HEK293T (cell line): ENCODE measurements at regions not wholly inside any gene's neighbourhood (a gene's known extent, or its start where the extent isn't known, plus 50 kb on each side); places are given as distances from the start of the nearest gene placed in this dataset.
"Not testable (repeated sequence)": the region's sequence is repeated elsewhere in the genome, so short reads cannot be mapped to it uniquely, and the experiment has no call there.

Source experiments
- CTCF ChIA-PET: fragments of 350-600 bp; formaldehyde crosslinking; extraction: SDS; loops from one replicate; lab custom pipeline; 2021; ENCODE audit warnings: antibody characterized with exemption, inconsistent platforms; lab: Yijun Ruan, JAX
- POLR2A ChIA-PET: fragments of 350-600 bp; formaldehyde crosslinking; extraction: SDS; loops from one replicate; lab custom pipeline; 2020; ENCODE audit warnings: antibody characterized with exemption, inconsistent platforms; lab: Yijun Ruan, JAX
- DNase-seq: peaks from one replicate; pipeline ENCODE4 v3.0.0; 2012; ENCODE audit warnings: mixed read lengths; ENCODE audit errors: extremely low spot score
- ARNT ChIP-seq: fragments of 450-650 bp; IDR thresholded peaks from 2 replicates; pipeline ENCODE4 v1.6.1; 2017; ENCODE audit warnings: mild to moderate bottlenecking
- BHLHE40 ChIP-seq: fragments of 450-650 bp; IDR thresholded peaks from 2 replicates; pipeline ENCODE4 v1.6.1; 2016; ENCODE audit warnings: mild to moderate bottlenecking, moderate library complexity, borderline replicate concordance
- CTBP1 ChIP-seq: fragments of 450-650 bp; IDR thresholded peaks from 2 replicates; pipeline ENCODE4 v1.6.1; 2016; ENCODE audit warnings: borderline replicate concordance
- ELF4 ChIP-seq: fragments of 450-650 bp; IDR thresholded peaks from 2 replicates; pipeline ENCODE4 v1.6.1; 2017; ENCODE audit warnings: antibody characterized with exemption
- FOXA1 ChIP-seq: fragments of 450-650 bp; IDR thresholded peaks from 2 replicates; pipeline ENCODE4 v1.6.1; 2016; ENCODE audit warnings: mild to moderate bottlenecking
- FOXK2 ChIP-seq: fragments of 450-650 bp; IDR thresholded peaks from 2 replicates; pipeline ENCODE4 v1.6.1; 2016; ENCODE audit warnings: mild to moderate bottlenecking
- FOXM1 ChIP-seq: fragments of 450-650 bp; IDR thresholded peaks from 2 replicates; pipeline ENCODE4 v1.6.1; 2017; ENCODE audit warnings: mild to moderate bottlenecking, borderline replicate concordance
- HDGF ChIP-seq: fragments of 450-650 bp; IDR thresholded peaks from 2 replicates; pipeline ENCODE4 v1.6.1; 2017; ENCODE audit warnings: antibody characterized with exemption, borderline replicate concordance
- L3MBTL2 ChIP-seq: fragments of 450-650 bp; conservative IDR thresholded peaks from 2 replicates; pipeline ENCODE4 v1.6.1; 2016; ENCODE audit warnings: mild to moderate bottlenecking
- LEF1 ChIP-seq: fragments of 450-650 bp; IDR thresholded peaks from 2 replicates; pipeline ENCODE4 v1.6.1; 2017; ENCODE audit warnings: mild to moderate bottlenecking, borderline replicate concordance
- NFRKB ChIP-seq: fragments of 450-650 bp; IDR thresholded peaks from 2 replicates; pipeline ENCODE4 v1.6.1; 2016; ENCODE audit warnings: mild to moderate bottlenecking, moderate library complexity
- SP1 ChIP-seq: fragments of 450-650 bp; IDR thresholded peaks from 2 replicates; pipeline ENCODE4 v1.6.1; 2017
- SUZ12 ChIP-seq: fragments of 450-650 bp; IDR thresholded peaks from 2 replicates; pipeline ENCODE4 v1.6.1; 2016; ENCODE audit warnings: mild to moderate bottlenecking
- TARDBP ChIP-seq: fragments of 450-650 bp; IDR thresholded peaks from 2 replicates; pipeline ENCODE4 v1.6.1; 2016
- ZNF384 ChIP-seq: fragments of 450-650 bp; IDR thresholded peaks from 2 replicates; pipeline ENCODE4 v1.6.1; 2016
- TF ChIP-seq, protein P1 (sequence below): fragments of 450-650 bp; IDR thresholded peaks from 2 replicates; pipeline ENCODE4 v1.6.1; 2016

DNA sequence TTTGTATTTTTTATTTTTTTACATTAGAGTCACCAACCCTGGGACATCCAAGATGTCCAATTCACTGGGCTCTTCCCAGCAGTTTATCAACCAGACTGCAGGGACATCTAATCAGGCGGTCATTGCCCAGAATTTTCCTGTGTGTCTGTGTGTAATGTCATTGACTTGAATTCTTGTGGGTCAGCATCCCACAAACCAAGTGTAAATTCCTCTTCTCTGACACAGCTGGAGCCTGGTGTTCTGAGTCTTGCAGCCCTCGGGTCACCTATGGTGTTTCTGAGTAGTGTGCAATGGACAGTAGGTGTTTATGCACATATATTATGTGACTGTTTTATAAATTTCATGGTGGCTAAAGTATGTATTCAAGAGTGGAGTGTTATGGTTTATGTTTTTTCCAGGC lies 815.7 kb downstream of the SEMA5A start:
- CTCF ChIA-PET: no interaction called here
- DNase-seq: no peak
- TF ChIP-seq BHLHE40: no peak
- TF ChIP-seq HDGF: no peak
- TF ChIP-seq CTBP1: no peak
- no peak for TF ChIP-seq LEF1
- no peak for TF ChIP-seq L3MBTL2
- TF ChIP-seq FOXA1: no peak
- no peak for TF ChIP-seq ZNF384
- no peak for TF ChIP-seq ARNT
- TF ChIP-seq SP1: no peak
- no peak for TF ChIP-seq FOXK2
- no peak for TF ChIP-seq TARDBP
- TF ChIP-seq, protein P1, sequence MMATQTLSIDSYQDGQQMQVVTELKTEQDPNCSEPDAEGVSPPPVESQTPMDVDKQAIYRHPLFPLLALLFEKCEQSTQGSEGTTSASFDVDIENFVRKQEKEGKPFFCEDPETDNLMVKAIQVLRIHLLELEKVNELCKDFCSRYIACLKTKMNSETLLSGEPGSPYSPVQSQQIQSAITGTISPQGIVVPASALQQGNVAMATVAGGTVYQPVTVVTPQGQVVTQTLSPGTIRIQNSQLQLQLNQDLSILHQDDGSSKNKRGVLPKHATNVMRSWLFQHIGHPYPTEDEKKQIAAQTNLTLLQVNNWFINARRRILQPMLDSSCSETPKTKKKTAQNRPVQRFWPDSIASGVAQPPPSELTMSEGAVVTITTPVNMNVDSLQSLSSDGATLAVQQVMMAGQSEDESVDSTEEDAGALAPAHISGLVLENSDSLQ: no peak
- TF ChIP-seq FOXM1: no peak
- no peak for TF ChIP-seq NFRKB
- no peak for TF ChIP-seq ELF4
- no peak for TF ChIP-seq SUZ12
- POLR2A ChIA-PET: no interaction called here

GRCh38 chr5:8731110-8731509 lies 814.8 kb downstream of the SEMA5A start:
- CTCF ChIA-PET, DNase-seq, POLR2A ChIA-PET: not testable (repeated sequence)

DNA sequence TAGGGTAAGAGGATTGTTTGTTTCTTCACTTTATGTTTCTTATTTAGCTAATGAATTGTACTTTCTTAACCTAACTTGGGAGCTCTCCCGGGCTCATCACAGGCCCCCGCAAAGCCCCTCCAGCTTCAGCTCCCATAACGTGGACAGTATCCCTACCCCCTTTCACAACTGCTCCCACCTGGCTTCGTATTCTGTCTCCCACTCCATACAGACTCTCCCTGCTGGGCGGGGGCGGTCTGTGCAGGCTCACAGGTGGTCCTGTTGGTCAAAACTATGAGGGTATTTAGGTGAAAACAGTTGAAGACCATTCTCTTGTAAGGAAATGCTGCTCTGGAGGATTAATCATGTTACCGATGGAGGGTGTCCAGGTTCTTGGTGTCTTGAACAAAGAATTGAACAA lies 805.3 kb downstream of the SEMA5A start:
- POLR2A ChIA-PET: no interaction called here
- no peak for TF ChIP-seq ELF4
- TF ChIP-seq SUZ12: no peak
- no peak for TF ChIP-seq HDGF
- TF ChIP-seq, protein P1: no peak
- TF ChIP-seq CTBP1: no peak
- no peak for TF ChIP-seq SP1
- no peak for TF ChIP-seq L3MBTL2
- no peak for TF ChIP-seq NFRKB
- no peak for TF ChIP-seq TARDBP
- TF ChIP-seq FOXK2: no peak
- no peak for TF ChIP-seq BHLHE40
- no peak for TF ChIP-seq FOXM1
- TF ChIP-seq LEF1: no peak
- TF ChIP-seq ARNT: no peak
- TF ChIP-seq FOXA1: no peak
- no peak for TF ChIP-seq ZNF384
- CTCF ChIA-PET: no interaction called here
- DNase-seq: no peak

GRCh38 chr5:8749556-8749955 lies 796.3 kb downstream of the SEMA5A start:
- ChIA-PET POLR2A (no interaction called here), CTCF (no interaction called here)
- no peak for DNase-seq
- no peak for TF ChIP-seq SP1
- no peak for TF ChIP-seq BHLHE40
- TF ChIP-seq TARDBP: no peak
- TF ChIP-seq SUZ12: no peak
- no peak for TF ChIP-seq FOXM1
- TF ChIP-seq, protein P1: no peak
- no peak for TF ChIP-seq FOXK2
- TF ChIP-seq CTBP1: no peak
- no peak for TF ChIP-seq ELF4
- TF ChIP-seq FOXA1: no peak
- TF ChIP-seq HDGF: no peak
- TF ChIP-seq ZNF384: no peak
- TF ChIP-seq L3MBTL2: no peak
- TF ChIP-seq NFRKB: no peak
- TF ChIP-seq LEF1: no peak
- no peak for TF ChIP-seq ARNT

DNA sequence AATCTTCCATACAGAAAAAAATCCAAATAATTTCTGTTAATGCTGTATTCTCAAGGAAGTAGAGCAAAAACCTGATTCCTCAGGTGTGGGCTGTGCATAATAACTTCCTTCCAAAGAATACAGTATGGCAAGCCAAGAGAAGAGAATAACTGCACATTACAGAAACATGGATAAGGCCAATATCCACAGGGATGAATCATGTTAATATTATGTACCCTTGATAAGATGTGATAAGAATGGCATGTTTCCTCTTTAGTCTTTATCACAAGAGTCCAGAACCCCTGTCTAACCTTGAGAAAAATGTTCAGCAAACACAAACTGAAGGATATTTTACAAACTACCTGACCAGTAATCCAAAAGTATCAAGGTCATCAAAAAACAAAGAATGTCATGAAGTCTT lies 795.8 kb downstream of the SEMA5A start:
- ChIA-PET CTCF (no interaction called here), POLR2A (no interaction called here)
- DNase-seq: no peak
- TF ChIP-seq CTBP1 (no peak), BHLHE40 (no peak), ARNT (no peak), ELF4 (no peak), FOXM1 (no peak), FOXK2 (no peak), SP1 (no peak), LEF1 (no peak), ZNF384 (no peak), FOXA1 (no peak), TARDBP (no peak)
- TF ChIP-seq, protein P1: no peak

DNA sequence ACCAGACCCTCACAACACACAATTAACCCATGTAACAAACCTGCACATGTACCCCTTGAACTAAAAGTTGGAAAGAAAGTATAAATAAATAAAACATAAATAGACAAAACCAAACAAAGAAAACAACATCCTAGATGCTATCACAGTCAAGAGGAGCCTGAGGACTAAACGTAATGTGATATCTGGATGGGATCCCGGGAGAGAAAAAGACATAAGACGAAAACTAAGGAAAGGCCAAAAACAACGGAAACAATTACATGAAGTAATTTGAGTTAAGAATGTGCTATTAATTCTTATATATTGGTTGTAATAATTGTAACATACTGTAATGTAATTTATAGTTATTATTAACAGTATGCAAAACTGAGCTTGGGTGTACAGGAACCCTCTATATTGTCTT lies 793.9 kb downstream of the SEMA5A start:
- POLR2A ChIA-PET: no interaction called here
- CTCF ChIA-PET: no interaction called here
- no peak for TF ChIP-seq ELF4
- no peak for TF ChIP-seq TARDBP
- TF ChIP-seq SP1: no peak
- DNase-seq: no peak
